Hematopoietic multipotent progenitor cell (in vitro differentiated cells): ENCODE measurements at regions not wholly inside any gene's neighbourhood (a gene's known extent, or its start where the extent isn't known, plus 50 kb on each side); places are given as distances from the start of the nearest gene placed in this dataset.

Source experiments
- DNase-seq, 3 donors: peaks; one replicate each; pipeline ENCODE4 v3.0.0-alpha.2; 2011 to 2015; ENCODE audit warnings: low read depth in 2 of 3, low spot score in 2 of 3

- DNase-seq = no peak
These were observed 83.5 kb upstream of the STARD13 start for GRCh38 chr13:33369073-33369472.

- no peak for DNase-seq
These were observed 86.8 kb upstream of the STARD13 start for GRCh38 chr13:33372251-33372919.

GRCh38 chr13:33373624-33374023 is 88.1 kb upstream of the STARD13 start:
- no peak for DNase-seq

GRCh38 chr13:33375421-33375820 is 89.9 kb upstream of the STARD13 start:
- DNase-seq = no peak

- DNase-seq = no peak
These were observed 90.7 kb upstream of the STARD13 start for GRCh38 chr13:33376212-33376611.

- no peak for DNase-seq
These were observed 91.9 kb upstream of the STARD13 start for GRCh38 chr13:33377411-33377810.

GRCh38 chr13:33377825-33378224 is 92.3 kb upstream of the STARD13 start:
- DNase-seq = no peak

- no peak for DNase-seq
These were observed 94.1 kb upstream of the STARD13 start for GRCh38 chr13:33379608-33380007.

- no peak for DNase-seq
These were observed 95.0 kb upstream of the STARD13 start for GRCh38 chr13:33380487-33381079.

- no peak for DNase-seq
These were observed 95.6 kb upstream of the STARD13 start for GRCh38 chr13:33381180-33381579.

- no peak for DNase-seq
These were observed 96.4 kb upstream of the STARD13 start for GRCh38 chr13:33381906-33382305.

GRCh38 chr13:33383724-33384577 is 98.4 kb upstream of the STARD13 start:
- DNase-seq = no peak

- no peak for DNase-seq
These were observed 102.9 kb upstream of the STARD13 start for GRCh38 chr13:33388286-33388998.

GRCh38 chr13:33392794-33393405 is 107.3 kb upstream of the STARD13 start:
- no peak for DNase-seq

GRCh38 chr13:33394294-33394932 is 108.9 kb upstream of the STARD13 start:
- no peak for DNase-seq

- no peak for DNase-seq
These were observed 115.7 kb upstream of the STARD13 start for GRCh38 chr13:33401238-33401637.

- no peak for DNase-seq
These were observed 117.4 kb upstream of the STARD13 start for GRCh38 chr13:33402975-33403374.

- no peak for DNase-seq
These were observed 118.3 kb upstream of the STARD13 start for GRCh38 chr13:33403807-33404362.

- no peak for DNase-seq
These were observed 119.8 kb upstream of the STARD13 start for GRCh38 chr13:33405371-33405770.
